PFSK-1 (cell line): ENCODE measurements at regions not wholly inside any gene's neighbourhood (a gene's known extent, or its start where the extent isn't known, plus 50 kb on each side); places are given as distances from the start of the nearest gene placed in this dataset.

Experiments used
- FOXP2 ChIP-seq: optimal IDR thresholded peaks from 2 replicates; pipeline ENCODE3; 2011; ENCODE audit warnings: borderline replicate concordance, control low read depth, inconsistent platforms; ENCODE audit not compliant: insufficient read depth; ENCODE audit errors: extremely low read length, extremely low read depth
- POLR2AphosphoS5 ChIP-seq: IDR thresholded peaks from 2 replicates; pipeline ENCODE4 v1.6.1; 2012; ENCODE audit warnings: low read depth, mild to moderate bottlenecking, control low read depth, low read length, moderate library complexity
- SIN3A ChIP-seq: IDR thresholded peaks from 2 replicates; pipeline ENCODE4 v1.6.1; 2012; ENCODE audit warnings: mild to moderate bottlenecking, low read length, moderate library complexity, borderline replicate concordance; ENCODE audit not compliant: insufficient read depth
- TAF1 ChIP-seq: IDR thresholded peaks from 2 replicates; pipeline ENCODE4 v1.6.1; 2012; ENCODE audit warnings: low read length, control low read depth, borderline replicate concordance; ENCODE audit not compliant: insufficient read depth
- TF ChIP-seq, protein P1 (sequence below), 2 experiments: IDR thresholded peaks; 2 replicates each; pipeline versions ENCODE4 v1.6.1 to v1.8.0; 2011 to 2012; ENCODE audit warnings: low read depth in 2 of 2, low read length in 2 of 2, control low read depth in 1 of 2, inconsistent platforms in 1 of 2, mild to moderate bottlenecking in 1 of 2, moderate library complexity in 1 of 2; ENCODE audit not compliant: insufficient read depth in 1 of 2

DNA sequence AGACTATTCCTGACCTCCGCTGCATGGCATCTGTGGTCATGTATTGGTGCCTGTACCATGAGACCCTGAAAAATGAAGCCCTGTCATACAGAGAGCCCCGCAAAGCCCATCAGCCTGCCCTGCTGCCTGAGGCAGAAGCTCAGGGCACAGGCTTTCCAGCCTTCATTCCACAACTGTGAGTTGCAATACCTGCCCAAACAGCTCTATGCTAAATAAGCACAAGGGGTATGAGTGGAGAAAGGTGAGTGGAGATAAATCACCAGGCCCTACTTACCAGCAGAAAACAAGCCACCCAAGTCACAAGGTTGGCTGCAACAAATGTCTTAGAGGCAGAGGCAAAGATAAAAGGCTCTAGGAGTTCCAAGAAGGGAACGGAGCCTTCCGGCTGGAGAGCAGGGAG is 277.4 kb downstream of the TNS1 start:
- no peak for TF ChIP-seq FOXP2

DNA sequence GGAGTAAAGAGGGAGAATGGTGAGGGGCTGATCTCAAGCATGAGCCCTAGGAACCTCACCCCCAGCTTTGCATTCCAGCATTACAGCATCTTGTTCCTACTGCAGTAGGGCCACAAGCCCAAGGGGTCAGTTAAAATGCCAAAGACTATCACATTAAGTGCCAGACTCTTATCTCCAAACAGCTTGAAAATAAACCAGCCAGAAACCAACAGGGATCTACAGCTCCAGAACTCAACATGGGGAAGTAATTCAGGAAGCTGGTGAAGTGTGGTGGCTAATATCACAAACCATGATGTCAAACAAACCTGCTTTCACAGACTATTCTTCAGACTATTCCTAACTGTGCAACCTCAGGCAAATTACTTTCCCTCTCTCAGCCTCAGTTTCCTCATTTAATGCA is 278.3 kb downstream of the TNS1 start:
- TF ChIP-seq, protein P1, sequence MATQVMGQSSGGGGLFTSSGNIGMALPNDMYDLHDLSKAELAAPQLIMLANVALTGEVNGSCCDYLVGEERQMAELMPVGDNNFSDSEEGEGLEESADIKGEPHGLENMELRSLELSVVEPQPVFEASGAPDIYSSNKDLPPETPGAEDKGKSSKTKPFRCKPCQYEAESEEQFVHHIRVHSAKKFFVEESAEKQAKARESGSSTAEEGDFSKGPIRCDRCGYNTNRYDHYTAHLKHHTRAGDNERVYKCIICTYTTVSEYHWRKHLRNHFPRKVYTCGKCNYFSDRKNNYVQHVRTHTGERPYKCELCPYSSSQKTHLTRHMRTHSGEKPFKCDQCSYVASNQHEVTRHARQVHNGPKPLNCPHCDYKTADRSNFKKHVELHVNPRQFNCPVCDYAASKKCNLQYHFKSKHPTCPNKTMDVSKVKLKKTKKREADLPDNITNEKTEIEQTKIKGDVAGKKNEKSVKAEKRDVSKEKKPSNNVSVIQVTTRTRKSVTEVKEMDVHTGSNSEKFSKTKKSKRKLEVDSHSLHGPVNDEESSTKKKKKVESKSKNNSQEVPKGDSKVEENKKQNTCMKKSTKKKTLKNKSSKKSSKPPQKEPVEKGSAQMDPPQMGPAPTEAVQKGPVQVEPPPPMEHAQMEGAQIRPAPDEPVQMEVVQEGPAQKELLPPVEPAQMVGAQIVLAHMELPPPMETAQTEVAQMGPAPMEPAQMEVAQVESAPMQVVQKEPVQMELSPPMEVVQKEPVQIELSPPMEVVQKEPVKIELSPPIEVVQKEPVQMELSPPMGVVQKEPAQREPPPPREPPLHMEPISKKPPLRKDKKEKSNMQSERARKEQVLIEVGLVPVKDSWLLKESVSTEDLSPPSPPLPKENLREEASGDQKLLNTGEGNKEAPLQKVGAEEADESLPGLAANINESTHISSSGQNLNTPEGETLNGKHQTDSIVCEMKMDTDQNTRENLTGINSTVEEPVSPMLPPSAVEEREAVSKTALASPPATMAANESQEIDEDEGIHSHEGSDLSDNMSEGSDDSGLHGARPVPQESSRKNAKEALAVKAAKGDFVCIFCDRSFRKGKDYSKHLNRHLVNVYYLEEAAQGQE (IDR thresholded peaks at IDR 0.05; ENCODE audit: insufficient read depth in 1 of 2, low read depth in 2 of 2, low read length in 2 of 2) = no peak
- TF ChIP-seq TAF1 (no peak), SIN3A (no peak)

DNA sequence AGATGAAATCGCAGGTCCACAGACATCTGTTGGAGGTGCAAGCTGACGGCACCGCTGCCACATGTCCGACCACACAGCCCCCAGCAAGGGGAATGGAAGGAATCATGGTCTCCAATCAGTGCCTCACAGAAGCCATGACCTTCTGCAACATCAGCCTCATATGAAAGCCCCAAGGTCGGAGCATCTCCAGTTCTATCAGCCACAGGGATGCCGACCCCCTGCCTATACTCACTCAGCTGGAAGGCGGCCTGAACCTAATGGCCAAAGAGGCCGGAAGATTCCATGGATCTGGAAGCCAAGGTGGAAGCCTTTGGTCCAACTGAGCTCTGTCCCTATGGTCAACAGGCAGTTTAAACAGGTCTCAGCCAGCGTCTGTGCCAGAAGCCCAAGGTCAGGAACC is 278.8 kb downstream of the TNS1 start:
- TF ChIP-seq, protein P1 (IDR thresholded peaks at IDR 0.05; ENCODE audit: insufficient read depth in 1 of 2, low read depth in 2 of 2, low read length in 2 of 2) = no peak
- TF ChIP-seq SIN3A = no peak
- no peak for TF ChIP-seq POLR2AphosphoS5
- no peak for TF ChIP-seq TAF1
- no peak for TF ChIP-seq FOXP2

DNA sequence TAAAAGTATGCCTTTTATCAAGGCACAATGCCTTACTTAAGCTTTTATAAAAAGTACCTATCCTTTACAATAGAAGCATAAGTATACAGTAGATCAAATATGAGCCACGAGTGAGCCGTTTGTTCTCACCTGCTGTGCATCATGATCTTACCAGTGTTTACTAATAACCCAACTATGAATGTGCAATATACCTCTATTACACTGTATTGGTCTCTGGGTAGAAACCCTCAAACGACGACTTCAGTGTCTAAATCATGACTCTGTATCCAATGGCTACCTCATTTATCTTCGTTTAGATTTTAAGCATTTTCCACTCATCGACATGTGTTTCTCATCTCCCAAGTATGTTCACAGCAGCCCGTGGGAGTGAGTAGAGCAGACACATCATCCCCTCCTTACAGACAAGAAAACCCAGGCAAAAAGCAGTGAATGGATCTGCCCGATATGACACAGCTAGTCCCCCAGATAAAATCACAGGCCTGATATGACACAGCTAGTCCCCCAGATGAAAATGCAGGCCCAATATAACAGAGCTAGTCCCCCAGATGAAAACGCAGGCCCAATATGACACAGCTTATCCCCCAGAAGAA is 279.8 kb downstream of the TNS1 start:
- TF ChIP-seq TAF1 (no peak), FOXP2 (no peak), POLR2AphosphoS5 (no peak), SIN3A (no peak)
- TF ChIP-seq, protein P1 (IDR thresholded peaks at IDR 0.05; ENCODE audit: insufficient read depth in 1 of 2, low read depth in 2 of 2, low read length in 2 of 2) = no peak

DNA sequence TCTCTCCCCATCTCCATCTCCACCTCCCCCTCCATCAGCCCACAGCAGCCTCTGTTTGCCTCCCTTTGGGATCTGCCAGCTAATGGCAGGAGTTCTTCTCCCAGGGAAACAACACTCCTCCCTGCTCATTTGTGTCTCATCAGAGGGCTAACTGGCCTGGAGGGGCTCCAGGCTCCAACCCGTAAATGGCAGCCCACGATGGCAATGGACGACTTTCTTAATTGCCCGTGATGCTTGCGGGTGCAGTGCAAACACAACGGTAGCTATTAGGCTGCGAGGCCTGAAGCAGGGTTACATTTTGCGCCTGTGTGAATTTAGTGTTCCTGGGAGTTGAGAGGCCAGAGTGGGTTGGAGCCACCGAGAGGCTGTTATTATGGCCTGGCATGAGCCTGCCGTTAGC is 285.1 kb downstream of the TNS1 start:
- TF ChIP-seq SIN3A (no peak), POLR2AphosphoS5 (no peak), TAF1 (no peak), FOXP2 (no peak)
- TF ChIP-seq, protein P1 (IDR thresholded peaks at IDR 0.05; ENCODE audit: insufficient read depth in 1 of 2, low read depth in 2 of 2, low read length in 2 of 2) = no peak
